ENCODE measurements at regions not wholly inside any gene's neighbourhood (a gene's known extent, or its start where the extent isn't known, plus 50 kb on each side); places are given as distances from the start of the nearest gene placed in this dataset.

GRCh38 chr5:166724284-166724683 is 1567.2 kb upstream of the WWC1 start:
- WGBS (ENCODE audit: low lambda C conversion rate): 5% methylated on average over 5 of the region's 5 CpGs
- H3K79me2 ChIP-seq (ENCODE audit: insufficient read depth, low read length): no peaks in the 10 kb centered on the region
- FAIRE-seq (no peak), DNase-seq (ENCODE audit: low spot score) (no peak), ATAC-seq (no peak)
- in situ Hi-C loops (cut with HindIII; ENCODE audit: extremely low pct_ligation_motif_present, low pct_unique_long_range_greater_than_20kb): no loop called here
- no peak overlapping the region for H3K4me3 ChIP-seq (replicated peaks in 1 of 3; ENCODE audit: insufficient read depth in 1 of 3, low read depth in 2 of 3, low read length in 3 of 3)
- H3K36me3 ChIP-seq (replicated peaks in 1 of 2; ENCODE audit: control insufficient read depth in 1 of 2, insufficient read depth in 2 of 2, low read length in 2 of 2): no peaks in the 10 kb centered on the region
- ChIA-PET CTCF (ENCODE audit: low intra/inter-chr PET ratio, low total read pairs) (no interaction called here), POLR2A (no interaction called here)
- H3K27ac ChIP-seq (ENCODE audit: extremely low read length, insufficient read depth, low read length): no peak overlapping the region
- no peaks in the 10 kb centered on the region for H3K4me1 ChIP-seq (ENCODE audit: insufficient read depth, low read length)
- no peaks in the 10 kb centered on the region for H4K20me1 ChIP-seq (ENCODE audit: insufficient read depth, low read length)
- no peak overlapping the region for H3K4me2 ChIP-seq (ENCODE audit: low read depth, low read length)
- H2AFZ ChIP-seq (ENCODE audit: low read length): no peak overlapping the region
- TF ChIP-seq ZFP1 (CRISPR knock-in tag; IDR thresholded peaks at IDR 0.05) (no peak), FOXO1 (CRISPR knock-in tag; IDR thresholded peaks at IDR 0.05) (no peak), SYNCRIP (IDR thresholded peaks at IDR 0.05; ENCODE audit: insufficient read depth, low read depth, low read length) (no peak), ZNF547 (CRISPR knock-in tag; IDR thresholded peaks at IDR 0.05) (no peak), RBFOX2 (IDR thresholded peaks at IDR 0.05; ENCODE audit: low read depth, low read length) (no peak), CHCHD3 (CRISPR knock-in tag; IDR thresholded peaks at IDR 0.05) (no peak), ZNF543 (CRISPR knock-in tag; IDR thresholded peaks at IDR 0.05) (no peak)
- H3K9me3 ChIP-seq (ENCODE audit: low read length): peaks cover 81% of the 10 kb centered on the region
- no peaks in the 10 kb centered on the region for H3K27me3 ChIP-seq (ENCODE audit: control insufficient read depth in 1 of 2, insufficient read depth in 2 of 2, low read length in 2 of 2)
- intact Hi-C loops (cut with micrococcal nuclease; ENCODE audit: unreplicated experiment): no loop called here
- H3K9ac ChIP-seq (ENCODE audit: insufficient read depth, low read depth, low read length): no peak overlapping the region
- BruUV-seq (replicated peaks): no TSS peak

- Histone ChIP-seq H3K4me3 (replicated peaks in 1 of 3; ENCODE audit: insufficient read depth in 1 of 3, low read depth in 2 of 3, low read length in 3 of 3) (no peak overlapping the region), H2AFZ (ENCODE audit: low read length) (no peak overlapping the region), H3K4me2 (ENCODE audit: low read depth, low read length) (no peak overlapping the region), H3K36me3 (replicated peaks in 1 of 2; ENCODE audit: control insufficient read depth in 1 of 2, insufficient read depth in 2 of 2, low read length in 2 of 2) (no peaks in the 10 kb centered on the region), H3K4me1 (ENCODE audit: insufficient read depth, low read length) (no peaks in the 10 kb centered on the region), H3K27me3 (ENCODE audit: control insufficient read depth in 1 of 2, insufficient read depth in 2 of 2, low read length in 2 of 2) (no peaks in the 10 kb centered on the region), H3K27ac (ENCODE audit: extremely low read length, insufficient read depth, low read length) (no peak overlapping the region), H3K79me2 (ENCODE audit: insufficient read depth, low read length) (no peaks in the 10 kb centered on the region), H3K9ac (ENCODE audit: insufficient read depth, low read depth, low read length) (no peak overlapping the region), H3K9me3 (ENCODE audit: low read length) (peaks cover 79% of the 10 kb centered on the region), H4K20me1 (ENCODE audit: insufficient read depth, low read length) (no peaks in the 10 kb centered on the region)
- CTCF ChIA-PET (ENCODE audit: low intra/inter-chr PET ratio, low total read pairs): no interaction called here
- ATAC-seq (no peak), DNase-seq (ENCODE audit: low spot score) (no peak), FAIRE-seq (no peak)
- no TSS peak for BruUV-seq (replicated peaks)
- 5% methylated on average over 1 of the region's 1 CpG for WGBS (ENCODE audit: low lambda C conversion rate)
- TF ChIP-seq ZSCAN20 (CRISPR knock-in tag; IDR thresholded peaks at IDR 0.05; ENCODE audit: borderline replicate concordance) (no peak), ZNF564 (CRISPR knock-in tag; IDR thresholded peaks at IDR 0.05) (no peak), ZNF12 (CRISPR knock-in tag; IDR thresholded peaks at IDR 0.05) (no peak), ATF4 (CRISPR knock-in tag; IDR thresholded peaks at IDR 0.05) (no peak), FOSL1 (CRISPR knock-in tag; IDR thresholded peaks at IDR 0.05; ENCODE audit: borderline replicate concordance) (no peak)
- intact Hi-C loops (cut with micrococcal nuclease; ENCODE audit: unreplicated experiment): no loop called here
- in situ Hi-C loops (cut with HindIII; ENCODE audit: extremely low pct_ligation_motif_present, low pct_unique_long_range_greater_than_20kb): no loop called here
- POLR2A ChIA-PET: no interaction called here
Observed at GRCh38 chr5:166725593-166725992, 1565.9 kb upstream of the WWC1 start.
